AG04449 (cell line): ENCODE measurements at regions not wholly inside any gene's neighbourhood (a gene's known extent, or its start where the extent isn't known, plus 50 kb on each side); places are given as distances from the start of the nearest gene placed in this dataset.

Experiments
- CTCF ChIA-PET: fragments of 350-600 bp; formaldehyde crosslinking; extraction: SDS; loops from one replicate; lab custom pipeline; 2021; ENCODE audit warnings: antibody characterized with exemption; lab: Yijun Ruan, JAX
- POLR2A ChIA-PET: fragments of 400-600, 350-600 bp; formaldehyde crosslinking; extraction: SDS; loops from one replicate; lab custom pipeline; 2020; ENCODE audit warnings: antibody characterized with exemption, inconsistent platforms; lab: Yijun Ruan, JAX
- DNase-seq: peaks from one replicate; pipeline ENCODE4 v3.0.0-alpha.2; 2010; ENCODE audit warnings: low read depth, low spot score
- H3K4me3 ChIP-seq: 2 replicates; pipeline ENCODE4 v1.5.1; 2011; ENCODE audit warnings: low read depth, mild to moderate bottlenecking, control low read depth, low read length
- CTCF ChIP-seq: IDR thresholded peaks from one replicate; pipeline ENCODE4 v1.5.1; 2011; ENCODE audit warnings: mild to moderate bottlenecking, moderate library complexity, low read length, control low read depth, inconsistent platforms; ENCODE audit not compliant: insufficient read depth; ENCODE audit errors: missing control alignments

DNA sequence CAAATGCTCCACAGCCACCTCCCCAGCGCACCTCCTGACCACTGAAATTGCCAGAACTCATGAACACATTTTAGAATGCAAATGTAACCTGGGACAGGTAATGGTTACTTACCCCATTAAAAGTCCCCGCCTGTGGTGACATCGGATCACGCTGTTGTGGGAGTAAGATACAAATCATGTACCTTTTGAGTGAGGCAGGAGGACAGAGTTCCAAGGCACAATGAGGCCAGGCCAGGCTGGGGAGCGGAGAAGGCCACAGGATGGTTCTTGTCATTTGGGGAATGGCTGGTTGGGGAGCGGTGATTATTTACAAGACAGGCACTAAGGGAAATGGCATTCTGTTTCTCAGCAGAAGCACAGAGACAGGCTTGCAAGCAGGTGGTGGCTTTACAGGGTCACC, 490.0 kb downstream of the EDEM1 start:
- DNase-seq: no peak
- TF ChIP-seq CTCF: no peak
- H3K4me3 ChIP-seq: no peak overlapping the region
- POLR2A ChIA-PET: no interaction called here
- CTCF ChIA-PET: no interaction called here

GRCh38 chr3:5678248-5678647, 490.7 kb downstream of the EDEM1 start:
- POLR2A ChIA-PET: no interaction called here

GRCh38 chr3:5678844-5679243, 491.3 kb downstream of the EDEM1 start:
- DNase-seq: no peak
- POLR2A ChIA-PET: no interaction called here
- TF ChIP-seq CTCF: no peak
- CTCF ChIA-PET: no interaction called here
- no peak overlapping the region for H3K4me3 ChIP-seq

More at GRCh38 chr3:5678248-5678647, 490.7 kb downstream of the EDEM1 start:
- CTCF ChIA-PET: no interaction called here
- no peak overlapping the region for H3K4me3 ChIP-seq
- no peak for DNase-seq
- no peak for TF ChIP-seq CTCF

GRCh38 chr3:5687230-5687629, 499.7 kb downstream of the EDEM1 start:
- TF ChIP-seq CTCF: no peak
- POLR2A ChIA-PET: no interaction called here
- no peak overlapping the region for H3K4me3 ChIP-seq
- DNase-seq: no peak
- CTCF ChIA-PET: no interaction called here

- CTCF ChIA-PET: no interaction called here
- TF ChIP-seq CTCF: no peak
- no peak for DNase-seq
- POLR2A ChIA-PET: no interaction called here
- H3K4me3 ChIP-seq: no peak overlapping the region
Measured at GRCh38 chr3:5690490-5690889, 503.0 kb downstream of the EDEM1 start.

GRCh38 chr3:5690904-5691532, 503.5 kb downstream of the EDEM1 start:
- ChIA-PET CTCF (no interaction called here), POLR2A (no interaction called here)
- no peak for TF ChIP-seq CTCF
- no peak overlapping the region for H3K4me3 ChIP-seq
- no peak for DNase-seq
